Thoracic aorta (tissue), 2 donors: ENCODE measurements at regions not wholly inside any gene's neighbourhood (a gene's known extent, or its start where the extent isn't known, plus 50 kb on each side); places are given as distances from the start of the nearest gene placed in this dataset.

Source experiments
- ATAC-seq: fragments of 150-250 bp; one replicate; pipeline ENCODE4 v1.8.0; 2017; ENCODE audit warnings: low read depth; ENCODE audit not compliant: insufficient number of reproducible peaks, low FRiP score
- DNase-seq: peaks from one replicate; pipeline ENCODE4 v3.0.0-alpha.2; 2020; ENCODE audit warnings: low spot score
- H3K27ac ChIP-seq, 2 donors: fragments of 200-600 bp; sonication (generic); 1 replicate in 1 of 2; 2 replicates in 1 of 2; pipeline ENCODE4 v1.5.1; 2016; ENCODE audit warnings: mild to moderate bottlenecking in 2 of 2, moderate library complexity in 2 of 2
- H3K27me3 ChIP-seq: fragments of 200-600 bp; sonication (generic); replicated peaks from 2 replicates; pipeline ENCODE4 v1.6.0; 2016; ENCODE audit warnings: mild to moderate bottlenecking; ENCODE audit not compliant: insufficient read depth
- H3K36me3 ChIP-seq: fragments of 200-600 bp; sonication (generic); one replicate; pipeline ENCODE4 v1.5.1; 2016
- H3K4me1 ChIP-seq, 2 donors: fragments of 200-600 bp; sonication (generic); 1 replicate in 1 of 2; 2 replicates in 1 of 2; pipeline versions ENCODE4 v1.5.1 to v1.6.0; 2016; ENCODE audit warnings: low read depth in 2 of 2, mild to moderate bottlenecking in 1 of 2; ENCODE audit not compliant: control insufficient read depth in 1 of 2
- H3K4me3 ChIP-seq: fragments of 200-600 bp; sonication (generic); 2 replicates; pipeline ENCODE4 v1.5.1; 2016; ENCODE audit warnings: mild to moderate bottlenecking
- H3K9me3 ChIP-seq: fragments of 200-600 bp; sonication (generic); 2 replicates; pipeline ENCODE4 v1.5.1; 2016
- TF ChIP-seq, protein P1 (sequence below): fragments of 200-600 bp; sonication (generic); IDR thresholded peaks from one replicate; pipeline ENCODE4 v1.5.1; 2019; ENCODE audit warnings: antibody characterized with exemption

GRCh38 chr2:129720360-129720759 is 259.1 kb upstream of the RAB6C start:
- TF ChIP-seq, protein P1, sequence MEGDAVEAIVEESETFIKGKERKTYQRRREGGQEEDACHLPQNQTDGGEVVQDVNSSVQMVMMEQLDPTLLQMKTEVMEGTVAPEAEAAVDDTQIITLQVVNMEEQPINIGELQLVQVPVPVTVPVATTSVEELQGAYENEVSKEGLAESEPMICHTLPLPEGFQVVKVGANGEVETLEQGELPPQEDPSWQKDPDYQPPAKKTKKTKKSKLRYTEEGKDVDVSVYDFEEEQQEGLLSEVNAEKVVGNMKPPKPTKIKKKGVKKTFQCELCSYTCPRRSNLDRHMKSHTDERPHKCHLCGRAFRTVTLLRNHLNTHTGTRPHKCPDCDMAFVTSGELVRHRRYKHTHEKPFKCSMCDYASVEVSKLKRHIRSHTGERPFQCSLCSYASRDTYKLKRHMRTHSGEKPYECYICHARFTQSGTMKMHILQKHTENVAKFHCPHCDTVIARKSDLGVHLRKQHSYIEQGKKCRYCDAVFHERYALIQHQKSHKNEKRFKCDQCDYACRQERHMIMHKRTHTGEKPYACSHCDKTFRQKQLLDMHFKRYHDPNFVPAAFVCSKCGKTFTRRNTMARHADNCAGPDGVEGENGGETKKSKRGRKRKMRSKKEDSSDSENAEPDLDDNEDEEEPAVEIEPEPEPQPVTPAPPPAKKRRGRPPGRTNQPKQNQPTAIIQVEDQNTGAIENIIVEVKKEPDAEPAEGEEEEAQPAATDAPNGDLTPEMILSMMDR = no peak
- H3K4me3 ChIP-seq = no peak overlapping the region
- no peak overlapping the region for H3K27ac ChIP-seq
- DNase-seq (no peak), ATAC-seq (no peak)
- no peaks in the 10 kb centered on the region for H3K36me3 ChIP-seq
- H3K27me3 ChIP-seq = no peaks in the 10 kb centered on the region
- no peaks in the 10 kb centered on the region for H3K9me3 ChIP-seq
- no peaks in the 10 kb centered on the region for H3K4me1 ChIP-seq

DNA sequence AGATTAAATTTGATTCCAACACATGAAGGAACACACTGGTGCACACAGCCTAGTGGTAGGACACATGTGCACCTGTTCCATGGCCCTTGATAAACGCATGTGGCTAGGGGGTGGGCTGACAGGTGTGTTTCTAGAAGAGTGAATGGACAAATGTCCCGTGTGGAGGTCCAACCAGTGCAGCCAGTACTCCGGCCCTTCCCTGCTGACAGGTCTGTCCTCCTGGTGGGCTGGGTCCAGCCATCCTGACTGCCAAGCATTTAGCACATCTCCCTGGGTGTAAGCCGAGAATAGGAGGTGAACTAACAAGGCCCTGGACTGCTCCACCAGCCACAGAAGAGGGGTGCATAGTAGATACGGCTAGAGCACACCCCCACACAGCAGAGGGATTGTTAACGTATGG is 258.7 kb upstream of the RAB6C start:
- Histone ChIP-seq H3K4me1 (no peaks in the 10 kb centered on the region), H3K27me3 (no peaks in the 10 kb centered on the region), H3K27ac (no peak overlapping the region), H3K4me3 (no peak overlapping the region), H3K36me3 (no peaks in the 10 kb centered on the region), H3K9me3 (no peaks in the 10 kb centered on the region)
- DNase-seq (no peak), ATAC-seq (no peak)
- TF ChIP-seq, protein P1 = no peak

GRCh38 chr2:129721236-129721635 is 258.2 kb upstream of the RAB6C start:
- no peak overlapping the region for H3K4me3 ChIP-seq
- no peaks in the 10 kb centered on the region for H3K27me3 ChIP-seq
- ATAC-seq (no peak), DNase-seq (no peak)
- TF ChIP-seq, protein P1 = no peak
- H3K4me1 ChIP-seq = no peaks in the 10 kb centered on the region
- H3K27ac ChIP-seq = no peak overlapping the region
- H3K36me3 ChIP-seq = no peaks in the 10 kb centered on the region
- no peaks in the 10 kb centered on the region for H3K9me3 ChIP-seq

- TF ChIP-seq, protein P1 = no peak
- DNase-seq = no peak
- no peak overlapping the region for H3K4me3 ChIP-seq
- H3K36me3 ChIP-seq = no peaks in the 10 kb centered on the region
- no peaks in the 10 kb centered on the region for H3K4me1 ChIP-seq
- no peaks in the 10 kb centered on the region for H3K27me3 ChIP-seq
- H3K27ac ChIP-seq = no peak overlapping the region
- ATAC-seq = no peak
- H3K9me3 ChIP-seq = no peaks in the 10 kb centered on the region
Observed at GRCh38 chr2:129721846-129722245, 257.6 kb upstream of the RAB6C start.

- H3K36me3 ChIP-seq = no peaks in the 10 kb centered on the region
- TF ChIP-seq, protein P1 = no peak
- no peak overlapping the region for H3K27ac ChIP-seq
- H3K4me3 ChIP-seq = no peak overlapping the region
- H3K9me3 ChIP-seq = no peaks in the 10 kb centered on the region
- no peak for ATAC-seq
- H3K4me1 ChIP-seq = no peaks in the 10 kb centered on the region
- no peak for DNase-seq
- H3K27me3 ChIP-seq = no peaks in the 10 kb centered on the region
Observed at GRCh38 chr2:129722306-129723019, 257.0 kb upstream of the RAB6C start.
